Skeletal muscle tissue (tissue), 3 donors: ENCODE measurements at regions not wholly inside any gene's neighbourhood (a gene's known extent, or its start where the extent isn't known, plus 50 kb on each side); places are given as distances from the start of the nearest gene placed in this dataset.
"Not testable (repeated sequence)": the region's sequence is repeated elsewhere in the genome, so short reads cannot be mapped to it uniquely, and the experiment has no call there.

Experiments used
- H3K27ac ChIP-seq: one replicate; pipeline ENCODE4 v1.7.0; 2013; ENCODE audit warnings: mild to moderate bottlenecking, low read depth, low read length, inconsistent platforms
- H3K27me3 ChIP-seq, 3 donors: one replicate each; pipeline ENCODE4 v1.7.0; 2013; ENCODE audit warnings: low read length in 3 of 3; ENCODE audit not compliant: control insufficient read depth in 3 of 3, insufficient read depth in 3 of 3
- H3K36me3 ChIP-seq, 3 donors: one replicate each; pipeline ENCODE4 v1.7.0; 2013; ENCODE audit warnings: low read length in 3 of 3; ENCODE audit not compliant: control insufficient read depth in 3 of 3, insufficient read depth in 3 of 3
- H3K4me1 ChIP-seq, 3 donors: one replicate each; pipeline ENCODE4 v1.7.0; 2013; ENCODE audit warnings: low read length in 3 of 3, mild to moderate bottlenecking in 3 of 3; ENCODE audit not compliant: control insufficient read depth in 3 of 3, insufficient read depth in 3 of 3
- H3K4me3 ChIP-seq, 3 donors: one replicate each; pipeline ENCODE4 v1.7.0; 2013; ENCODE audit warnings: low read length in 3 of 3
- H3K9ac ChIP-seq, 3 donors: one replicate each; pipeline ENCODE4 v1.7.0; 2013; ENCODE audit warnings: low read length in 3 of 3, mild to moderate bottlenecking in 3 of 3, moderate library complexity in 2 of 3, low read depth in 1 of 3
- H3K9me3 ChIP-seq, 3 donors: one replicate each; pipeline ENCODE4 v1.7.0; 2013; ENCODE audit warnings: low read length in 3 of 3; ENCODE audit not compliant: control insufficient read depth in 3 of 3
- donor health status: Osteomylitis.

DNA sequence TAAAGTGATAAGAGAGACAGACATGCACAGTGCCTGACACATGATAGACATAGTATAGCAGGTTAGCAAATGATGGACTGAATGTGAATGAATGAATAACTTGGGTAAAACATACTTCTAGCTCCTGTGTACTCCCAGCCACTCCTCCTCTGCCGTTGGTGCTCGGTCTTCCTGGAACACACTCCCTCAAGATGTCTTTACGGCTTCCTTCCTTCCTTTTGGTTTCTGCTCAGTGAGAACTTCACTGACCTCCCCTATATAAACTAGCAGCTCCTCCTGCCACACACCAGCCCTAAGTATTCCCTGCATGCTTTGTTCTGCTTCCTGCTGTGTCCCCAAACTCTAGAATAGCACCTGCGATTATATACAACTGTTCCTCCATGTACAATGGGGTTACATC lies 50.2 kb downstream of the RAD54L2 start:
- no peaks in the 10 kb centered on the region for H3K9me3 ChIP-seq
- H3K4me3 ChIP-seq, result no peak overlapping the region
- no peaks in the 10 kb centered on the region for H3K27me3 ChIP-seq

DNA sequence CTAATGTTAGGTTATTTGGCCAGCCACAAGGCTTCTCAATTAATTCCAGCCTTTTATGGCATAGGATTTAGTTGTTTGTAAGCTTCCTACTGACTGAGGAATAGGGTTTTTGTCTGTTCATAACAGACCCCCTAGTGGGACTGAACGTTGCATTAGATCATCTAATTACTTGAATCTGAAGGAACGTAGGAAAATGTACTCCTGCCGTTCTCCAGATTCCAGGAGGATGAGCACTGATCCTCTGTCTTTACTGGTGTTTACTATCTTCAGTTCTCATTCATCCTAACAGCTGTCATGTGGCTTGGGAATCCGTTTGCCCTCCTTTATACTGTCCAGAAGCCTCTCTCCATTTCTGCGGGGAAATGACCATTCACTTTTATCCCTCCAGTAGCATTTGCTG lies 52.7 kb downstream of the RAD54L2 start:
- Histone ChIP-seq H3K9ac (no peak overlapping the region), H3K27ac (no peak overlapping the region), H3K27me3 (no peaks in the 10 kb centered on the region), H3K4me3 (no peak overlapping the region), H3K4me1 (no peaks in the 10 kb centered on the region), H3K9me3 (no peaks in the 10 kb centered on the region), H3K36me3 (peaks cover 5 to 20% (median 14%) of the 10 kb centered on the region in 3 donors)

More for the DNA sequence above, 50.2 kb downstream of the RAD54L2 start:
- H3K4me1 ChIP-seq, result peaks cover 0 to 3% (median 2%) of the 10 kb centered on the region in 3 donors
- H3K36me3 ChIP-seq, result peaks cover 5 to 18% (median 14%) of the 10 kb centered on the region in 3 donors
- H3K9ac ChIP-seq, result no peak overlapping the region
- H3K27ac ChIP-seq, result no peak overlapping the region

DNA sequence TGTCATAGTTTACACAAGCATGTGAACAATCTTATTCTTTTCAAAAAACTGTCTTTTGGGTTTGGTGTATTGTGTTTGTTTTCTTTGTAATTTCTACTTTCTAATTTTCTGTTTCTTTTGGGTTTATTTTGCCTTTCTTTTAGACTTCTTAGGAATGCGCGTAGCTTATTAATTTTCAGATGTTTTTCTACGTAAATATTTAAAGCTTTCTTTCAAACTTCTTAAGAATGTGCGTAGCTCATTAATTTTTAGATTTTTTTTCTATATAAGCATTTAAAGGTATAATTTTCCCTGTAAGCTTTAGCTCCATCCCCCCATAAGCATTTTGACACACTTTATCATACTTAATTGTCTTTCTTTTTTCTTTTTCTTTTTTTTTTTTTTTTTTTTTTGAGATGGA lies 55.2 kb downstream of the RAD54L2 start:
- H3K36me3 ChIP-seq, result peaks cover 5 to 22% (median 14%) of the 10 kb centered on the region in 3 donors
- H3K27ac ChIP-seq, result no peak overlapping the region

DNA sequence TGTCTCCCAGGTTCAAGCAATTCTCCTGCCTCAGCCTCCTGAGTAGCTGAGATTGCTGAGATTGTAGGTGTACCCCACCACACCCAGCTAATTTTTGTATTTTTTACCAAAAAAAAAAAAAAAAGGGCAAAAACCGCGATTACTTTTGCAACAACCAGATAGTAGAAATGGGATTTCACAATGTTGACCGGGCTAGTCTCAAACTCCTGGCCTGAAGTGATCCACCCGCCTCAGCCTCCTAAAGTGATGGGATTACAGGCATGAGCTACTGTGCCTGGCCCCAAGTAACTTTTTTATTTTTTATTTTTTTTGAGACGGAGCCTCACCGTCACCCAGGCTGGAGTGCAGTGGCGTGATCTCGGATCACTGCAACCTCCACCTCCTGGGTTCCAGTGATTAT lies 61.1 kb downstream of the RAD54L2 start:
- not testable (repeated sequence) for H3K9ac ChIP-seq, H3K9me3 ChIP-seq

More for the DNA sequence above, 55.2 kb downstream of the RAD54L2 start:
- H3K4me1 ChIP-seq, result no peaks in the 10 kb centered on the region
- no peak overlapping the region for H3K4me3 ChIP-seq
- H3K27me3 ChIP-seq, result no peaks in the 10 kb centered on the region
- H3K9me3 ChIP-seq, result no peaks in the 10 kb centered on the region
- H3K9ac ChIP-seq, result no peak overlapping the region

GRCh38 chr3:51604212-51604611 lies 65.7 kb downstream of the RAD54L2 start:
- Histone ChIP-seq H3K27ac (no peak overlapping the region), H3K36me3 (no peaks in the 10 kb centered on the region), H3K9ac (no peak overlapping the region), H3K27me3 (no peaks in the 10 kb centered on the region), H3K4me1 (no peaks in the 10 kb centered on the region), H3K4me3 (no peak overlapping the region), H3K9me3 (no peaks in the 10 kb centered on the region)

More for the DNA sequence above, 61.1 kb downstream of the RAD54L2 start:
- not testable (repeated sequence) for H3K36me3 ChIP-seq, H3K4me3 ChIP-seq, H3K4me1 ChIP-seq, H3K27me3 ChIP-seq, H3K27ac ChIP-seq

DNA sequence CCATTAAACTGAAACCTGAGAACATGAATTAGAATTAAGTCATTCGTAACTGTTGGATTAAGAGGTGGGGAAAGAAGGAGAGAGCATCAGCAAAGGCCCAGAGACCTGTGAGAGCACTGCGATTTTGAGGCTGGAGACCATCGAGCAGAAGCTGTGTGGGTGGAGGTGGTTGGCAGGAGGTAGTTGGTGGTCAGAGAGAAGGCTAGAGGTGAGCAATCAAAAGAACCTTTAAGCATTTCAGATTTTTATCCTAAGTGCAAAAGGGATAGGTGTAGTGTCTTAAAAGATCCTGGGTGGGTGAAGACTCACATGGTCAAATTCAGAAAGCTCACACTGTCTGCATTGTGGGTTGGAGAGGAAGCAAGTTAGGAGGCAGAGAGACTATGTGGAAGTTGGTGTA lies 65.1 kb upstream of the TEX264 start:
- H3K4me3 ChIP-seq, result no peak overlapping the region
- H3K4me1 ChIP-seq, result no peaks in the 10 kb centered on the region
- H3K27ac ChIP-seq, result no peak overlapping the region
- no peaks in the 10 kb centered on the region for H3K36me3 ChIP-seq
- H3K9ac ChIP-seq, result no peak overlapping the region
- H3K9me3 ChIP-seq, result no peaks in the 10 kb centered on the region
- no peaks in the 10 kb centered on the region for H3K27me3 ChIP-seq

- not testable (repeated sequence) for H3K36me3 ChIP-seq, H3K9me3 ChIP-seq, H3K4me3 ChIP-seq, H3K4me1 ChIP-seq, H3K9ac ChIP-seq, H3K27me3 ChIP-seq, H3K27ac ChIP-seq
Observed at GRCh38 chr3:51606871-51607270, 64.2 kb upstream of the TEX264 start.

GRCh38 chr3:51607591-51608325 lies 63.3 kb upstream of the TEX264 start:
- H3K36me3 ChIP-seq, H3K27me3 ChIP-seq, H3K27ac ChIP-seq, H3K4me3 ChIP-seq, H3K9me3 ChIP-seq, H3K9ac ChIP-seq, H3K4me1 ChIP-seq: not testable (repeated sequence)

DNA sequence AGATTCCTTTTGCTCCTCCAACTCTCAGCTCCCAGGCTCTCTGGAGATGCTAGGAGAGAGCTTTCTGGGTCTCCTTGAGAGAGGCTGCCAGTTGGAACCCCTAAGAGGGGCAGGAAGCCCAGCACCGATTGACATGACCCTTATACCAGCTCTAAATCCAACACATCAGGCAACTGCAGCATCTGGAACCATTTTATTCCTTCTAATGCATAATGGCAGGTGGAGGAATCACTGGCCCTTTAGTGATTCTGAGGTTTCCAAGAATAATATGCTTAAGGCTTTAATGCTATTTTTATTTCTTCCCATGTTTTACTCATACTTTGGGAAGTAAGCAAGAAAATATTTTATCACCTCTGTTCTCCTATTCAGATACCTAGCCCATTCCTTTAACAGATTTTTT lies 60.3 kb upstream of the TEX264 start:
- no peaks in the 10 kb centered on the region for H3K27me3 ChIP-seq
- no peak overlapping the region for H3K9ac ChIP-seq
- no peak overlapping the region for H3K4me3 ChIP-seq
- no peaks in the 10 kb centered on the region for H3K4me1 ChIP-seq
- peaks cover 0 to 2% (median 0%) of the 10 kb centered on the region in 3 donors for H3K36me3 ChIP-seq
- H3K9me3 ChIP-seq, result no peaks in the 10 kb centered on the region
- H3K27ac ChIP-seq, result no peak overlapping the region

- Histone ChIP-seq H3K36me3 (peaks cover 0 to 2% (median 0%) of the 10 kb centered on the region in 3 donors), H3K4me1 (peaks cover 13 to 16% (median 14%) of the 10 kb centered on the region in 3 donors), H3K4me3 (no peak overlapping the region), H3K27me3 (no peaks in the 10 kb centered on the region), H3K27ac (no peak overlapping the region), H3K9me3 (no peaks in the 10 kb centered on the region), H3K9ac (no peak overlapping the region)
Observed at GRCh38 chr3:51617597-51617996, 53.5 kb upstream of the TEX264 start.
